ENCODE measurements at regions not wholly inside any gene's neighbourhood (a gene's known extent, or its start where the extent isn't known, plus 50 kb on each side); places are given as distances from the start of the nearest gene placed in this dataset.
A peak's percentile ranks its signal among the peaks of the same experiment; 100 is the strongest.

- TF ChIP-seq CTCF (IDR thresholded peaks at IDR 0.05; ENCODE audit: insufficient read depth, low read length, poor library complexity, severe bottlenecking) (peak; percentile 16), EZH2phosphoT487 (conservative IDR thresholded peaks at IDR 0.05; ENCODE audit: low read length) (no peak)
Observed at GRCh38 chr22:48004038-48004437, 1241.6 kb downstream of the TBC1D22A start.
